Activated T-cell treated with anti-CD3 and anti-CD28 coated beads, Interleukin-2, amount 50 U/mL, for 1 hour (primary cell): ENCODE measurements at regions not wholly inside any gene's neighbourhood (a gene's known extent, or its start where the extent isn't known, plus 50 kb on each side); places are given as distances from the start of the nearest gene placed in this dataset.

ENCODE experiments used
- DNase-seq: peaks from one replicate; pipeline ENCODE4 v3.0.0-alpha.2; 2020

DNA sequence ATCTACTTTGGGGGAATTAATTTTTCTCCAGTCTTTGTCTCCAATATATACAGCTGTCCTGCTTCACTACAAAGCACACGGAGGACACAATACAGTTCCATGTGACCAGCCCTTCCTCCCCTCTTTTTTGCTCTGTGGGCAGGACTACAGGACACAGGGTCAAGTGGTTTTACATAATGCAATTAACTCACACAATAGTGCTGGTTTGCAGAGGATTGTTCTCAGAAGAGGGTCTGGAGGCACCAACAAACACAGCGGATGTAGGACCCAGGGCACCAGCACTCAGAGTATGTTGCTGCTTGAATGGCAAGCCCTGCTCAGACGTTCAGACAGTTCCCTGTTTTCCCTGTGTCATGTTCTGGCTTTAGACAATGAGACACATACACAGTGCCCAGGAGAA, 52.0 kb upstream of the NPTX2 start:
- no peak for DNase-seq

DNA sequence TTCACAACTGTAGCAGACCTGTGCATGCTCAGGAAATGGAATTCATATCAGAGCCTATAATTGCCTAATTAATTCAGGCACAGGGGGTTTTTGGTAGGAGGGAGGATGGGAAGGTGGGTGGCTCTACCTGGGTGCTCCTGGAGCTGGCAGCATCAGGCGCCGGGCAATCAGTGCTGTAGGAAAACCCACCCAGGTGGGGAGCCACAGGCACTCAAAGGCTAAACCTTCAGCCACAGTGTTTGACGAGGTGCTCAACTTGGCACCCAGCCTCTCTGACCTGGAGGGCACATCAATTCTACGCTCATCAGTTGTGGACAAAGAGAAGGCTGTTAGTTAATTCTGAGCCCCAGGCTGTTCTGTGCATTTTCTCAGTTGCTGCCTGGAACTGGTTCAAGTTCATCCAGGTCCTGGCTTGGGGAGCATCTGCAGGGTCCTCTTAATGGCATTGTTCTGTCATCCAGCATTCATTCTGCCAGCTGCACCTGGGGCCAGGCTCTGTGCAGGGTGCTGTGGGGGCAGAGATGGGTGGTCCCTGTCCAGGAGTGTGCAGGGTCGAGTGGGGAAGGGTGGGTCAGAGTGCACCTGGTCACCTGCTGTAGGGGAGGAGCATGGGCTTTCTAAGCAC, 54.1 kb upstream of the NPTX2 start:
- no peak for DNase-seq

DNA sequence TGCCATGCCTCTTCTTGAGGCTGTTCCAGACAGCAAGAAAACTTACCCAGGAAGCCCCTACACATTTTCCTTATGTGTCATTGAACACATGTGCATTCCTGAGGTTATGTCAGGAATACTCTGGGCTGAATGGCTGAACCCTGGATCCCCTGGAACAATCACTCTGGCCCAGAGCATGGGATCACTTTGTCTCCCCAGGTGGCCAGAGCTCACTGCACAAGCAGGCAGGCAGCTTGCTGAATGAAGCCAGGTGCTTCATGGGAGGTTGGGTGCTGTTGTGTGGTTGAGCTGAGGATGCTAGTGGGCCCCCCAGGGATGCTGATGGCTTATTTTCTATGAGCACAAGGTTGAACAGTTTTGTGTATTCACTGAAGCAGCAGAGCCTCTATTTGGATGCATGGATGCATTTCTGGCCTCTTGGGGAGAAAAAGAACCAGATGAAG, 54.7 kb upstream of the NPTX2 start:
- no peak for DNase-seq

DNA sequence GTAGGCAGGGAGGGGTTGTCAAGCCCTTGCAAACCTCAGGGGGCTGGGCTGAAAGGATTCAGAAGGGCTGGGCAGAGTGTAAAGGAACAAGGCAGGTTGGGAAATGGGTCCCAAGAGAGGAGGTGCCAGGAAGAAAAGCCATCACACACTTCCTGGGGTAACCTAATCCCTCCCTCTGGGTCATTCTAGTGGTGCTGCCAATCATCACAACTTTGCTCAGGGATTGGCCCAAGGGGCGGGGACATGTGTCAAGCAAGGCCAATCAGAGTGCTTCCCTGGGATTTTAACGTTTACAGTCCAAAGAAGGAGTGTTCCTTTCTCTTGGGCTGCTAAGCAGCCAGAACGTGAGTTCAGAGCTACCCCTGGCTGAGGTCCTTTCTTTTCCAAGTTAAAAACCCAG, 57.1 kb upstream of the NPTX2 start:
- no peak for DNase-seq

DNA sequence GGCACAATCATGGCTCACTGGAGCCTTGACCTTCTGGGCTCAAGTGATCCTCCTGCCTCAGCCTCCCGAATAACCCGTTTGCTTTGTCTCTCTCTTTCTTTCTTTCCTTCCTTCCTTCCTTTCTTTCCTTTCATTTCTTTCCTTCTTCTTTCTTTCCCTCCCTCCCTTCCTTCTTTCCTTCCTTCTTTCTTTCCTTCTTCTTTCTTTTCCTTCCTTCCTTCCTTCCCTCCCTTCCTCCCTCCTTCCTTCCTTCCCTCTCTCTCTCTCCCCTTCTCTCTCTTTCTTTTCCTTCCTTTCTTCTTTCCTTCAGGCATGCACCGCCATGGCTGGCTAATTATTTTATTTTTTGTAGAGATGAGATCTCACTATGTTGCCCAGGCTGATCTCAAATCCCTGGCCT, 57.9 kb upstream of the NPTX2 start:
- no peak for DNase-seq

DNA sequence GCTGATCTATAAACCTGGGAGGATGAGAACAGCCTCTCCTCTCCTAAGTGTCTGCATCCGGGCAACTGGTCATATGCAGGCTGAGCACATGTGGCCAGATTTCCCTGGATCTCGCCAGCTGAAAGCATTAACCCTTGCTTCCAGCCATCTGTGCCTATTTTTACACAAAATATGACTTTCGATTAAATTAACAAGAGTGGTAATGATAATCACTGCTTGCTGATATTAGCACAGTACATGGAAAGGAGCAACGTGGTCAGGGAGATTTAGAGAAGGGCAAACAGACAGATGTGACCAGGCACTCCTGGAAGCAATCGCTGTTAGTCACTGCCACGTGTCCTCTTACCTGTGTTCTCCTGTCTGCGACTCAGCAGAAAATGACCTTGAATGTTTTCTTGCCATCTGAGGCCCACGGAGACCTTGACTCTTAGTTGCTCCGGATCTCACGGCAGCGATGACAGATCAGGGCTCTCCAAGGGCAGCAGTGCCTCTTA, 59.5 kb upstream of the NPTX2 start:
- DNase-seq, result no peak

DNA sequence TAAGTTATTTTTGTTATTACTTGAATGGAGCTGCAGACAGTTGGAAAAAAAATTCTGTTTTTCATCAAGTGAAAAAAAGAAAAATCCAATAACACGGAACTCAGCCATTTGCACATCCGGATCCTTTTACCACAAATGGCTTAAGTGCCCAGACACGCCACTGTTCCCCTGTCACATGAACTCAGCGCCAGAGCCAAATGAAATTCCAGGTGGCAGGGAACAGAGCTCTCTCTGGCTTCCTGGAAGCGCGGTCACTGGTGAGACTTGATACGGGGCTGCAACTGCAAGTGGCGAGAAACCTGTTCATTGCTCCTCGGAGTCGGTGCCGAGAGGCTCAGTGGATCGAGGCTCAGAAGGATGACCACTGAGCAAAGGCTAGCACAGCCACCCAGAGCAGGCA, 60.8 kb upstream of the NPTX2 start:
- no peak for DNase-seq

DNA sequence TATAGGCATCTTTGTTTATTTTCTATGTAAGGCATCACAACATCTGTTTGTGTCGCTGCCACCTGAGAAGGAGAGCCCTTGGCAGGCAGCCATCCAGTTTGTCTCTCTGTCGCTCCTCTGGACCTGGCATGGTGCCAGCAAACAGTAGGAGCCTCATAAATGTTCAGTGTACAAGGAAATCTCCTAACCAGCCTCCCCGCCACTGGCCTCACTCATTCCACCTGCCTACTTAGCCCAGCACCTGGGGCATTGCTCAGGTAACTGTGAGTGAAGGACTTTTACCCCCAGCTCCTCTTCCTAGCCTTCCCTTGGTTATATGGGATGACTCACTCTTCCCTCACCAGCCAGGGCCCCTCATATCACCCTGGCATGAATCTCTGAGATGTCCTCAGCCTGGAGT, 61.7 kb upstream of the NPTX2 start:
- no peak for DNase-seq

DNA sequence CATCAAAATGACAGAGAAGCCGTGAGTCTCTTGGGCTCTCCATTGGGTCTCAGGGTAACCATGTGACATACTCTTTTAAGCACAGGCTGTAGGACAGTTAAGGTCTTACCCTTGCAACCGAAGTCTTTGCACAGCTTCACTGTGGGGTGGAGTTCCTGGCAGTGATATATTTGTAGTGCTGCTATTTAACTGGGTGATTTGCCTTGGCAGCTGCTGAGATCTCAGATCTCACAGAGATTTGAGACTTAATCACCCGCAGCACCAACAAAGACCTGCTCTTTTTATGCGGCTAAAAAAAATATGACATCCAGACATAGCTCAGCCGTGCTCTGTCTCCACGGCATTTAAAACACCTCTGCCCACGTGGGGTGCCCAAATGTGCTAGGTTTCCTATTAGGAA, 63.4 kb upstream of the NPTX2 start:
- DNase-seq, result no peak

DNA sequence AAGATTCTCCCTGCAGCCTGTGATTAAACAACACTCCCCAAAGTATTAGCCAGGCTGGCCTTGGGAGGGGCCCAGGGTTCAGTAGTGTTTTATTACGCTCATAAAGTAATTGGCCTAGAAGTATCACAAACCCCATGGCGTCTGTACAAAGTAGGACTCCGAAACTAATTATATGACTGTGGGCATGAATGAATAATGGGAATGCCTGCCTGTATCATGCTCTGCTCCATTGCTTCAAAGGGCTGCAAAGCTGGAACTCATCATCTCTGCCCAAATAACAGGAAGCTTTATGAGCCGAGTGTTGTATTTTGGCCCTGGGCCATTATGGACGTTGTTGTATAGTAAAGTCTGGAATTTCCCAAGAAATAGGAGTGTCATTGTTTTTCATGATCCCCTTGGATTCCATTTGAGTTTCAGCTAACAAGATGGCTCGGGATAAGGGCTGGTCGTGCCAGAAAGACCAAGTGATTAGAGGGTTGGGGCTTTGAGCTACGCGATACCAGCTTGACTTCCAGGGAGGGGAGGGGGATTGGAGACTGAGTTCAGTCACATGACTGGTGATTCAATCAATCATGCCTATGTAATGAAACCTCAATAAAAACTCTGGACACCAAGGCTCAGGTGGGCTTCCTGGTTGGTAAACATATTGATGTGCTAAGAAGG, 65.3 kb upstream of the NPTX2 start:
- DNase-seq, result no peak

DNA sequence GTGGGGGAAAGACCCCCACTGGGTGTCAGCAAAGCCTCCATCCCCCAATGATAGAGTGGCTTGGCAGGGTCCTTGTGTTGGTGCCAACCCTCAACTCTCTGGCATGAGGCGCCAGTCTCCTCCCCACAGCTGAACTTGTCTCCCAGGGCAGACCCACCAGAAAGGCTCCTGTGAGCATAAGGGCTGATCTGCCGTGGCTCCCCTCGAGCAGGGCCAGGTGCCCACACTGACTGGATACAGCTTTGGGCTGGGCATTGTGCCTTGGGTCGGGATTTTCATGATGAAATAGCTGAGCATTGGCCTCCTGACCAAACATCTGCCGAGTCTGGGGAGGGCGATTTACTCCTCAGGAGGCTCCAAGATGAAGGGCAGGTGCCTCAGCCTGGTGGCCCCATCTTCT, 68.1 kb upstream of the NPTX2 start:
- DNase-seq, result no peak

DNA sequence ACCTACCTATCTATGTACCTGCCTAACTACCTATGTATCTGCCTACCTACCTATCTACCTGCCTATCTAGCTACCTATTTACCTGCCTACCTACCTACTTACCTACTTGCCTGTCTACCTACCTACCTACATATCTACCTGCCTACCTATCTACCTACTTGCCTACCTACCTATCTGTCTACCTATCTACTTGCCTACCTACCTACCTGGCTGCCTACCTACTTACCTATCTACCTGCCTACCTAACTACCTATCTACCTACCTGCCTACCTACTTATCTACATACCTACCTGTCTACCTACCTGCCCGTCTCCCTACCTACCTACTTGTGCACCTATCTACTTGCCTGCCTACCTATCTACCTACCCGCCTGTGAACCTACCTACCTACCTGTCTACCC, 68.7 kb upstream of the NPTX2 start:
- no peak for DNase-seq

DNA sequence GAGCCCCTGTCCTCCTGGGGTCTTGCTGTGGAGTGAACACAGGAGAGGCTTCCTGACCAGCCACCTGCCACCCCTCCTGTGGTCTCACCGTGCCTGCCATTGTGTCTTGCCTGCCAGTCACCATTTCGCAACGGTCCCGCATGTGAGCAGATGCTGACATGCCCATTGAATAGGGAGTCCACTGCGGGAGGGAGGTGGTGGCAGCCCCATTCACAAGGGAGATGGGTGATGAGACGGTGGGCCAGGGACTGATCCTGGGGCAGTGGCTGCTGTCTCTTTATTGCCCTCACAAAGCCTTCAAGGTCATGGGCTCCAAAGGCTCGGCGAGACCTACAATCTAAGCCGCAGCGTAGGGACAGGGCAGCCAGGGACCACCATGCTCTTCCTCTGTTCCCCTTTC, 76.0 kb upstream of the NPTX2 start:
- DNase-seq, result no peak

DNA sequence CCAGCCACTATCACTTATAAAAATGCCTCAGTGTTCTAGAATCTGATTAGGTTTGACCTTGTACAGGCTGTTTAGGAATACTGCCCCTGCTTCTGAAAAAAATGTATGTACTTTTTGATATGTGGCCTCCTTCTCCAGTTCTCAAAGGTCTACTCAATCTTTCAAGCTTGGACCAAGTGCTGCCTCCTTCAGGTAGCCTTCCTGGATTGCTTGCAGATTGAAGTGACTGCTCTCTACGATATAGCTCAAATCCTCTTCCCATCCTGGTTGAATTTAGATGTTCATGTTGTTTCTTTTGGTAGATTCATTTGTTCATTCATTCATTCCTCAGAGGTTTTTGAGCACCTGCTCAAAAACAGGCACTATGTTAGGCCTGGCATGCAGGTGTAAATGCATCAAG, 77.2 kb upstream of the NPTX2 start:
- no peak for DNase-seq

DNA sequence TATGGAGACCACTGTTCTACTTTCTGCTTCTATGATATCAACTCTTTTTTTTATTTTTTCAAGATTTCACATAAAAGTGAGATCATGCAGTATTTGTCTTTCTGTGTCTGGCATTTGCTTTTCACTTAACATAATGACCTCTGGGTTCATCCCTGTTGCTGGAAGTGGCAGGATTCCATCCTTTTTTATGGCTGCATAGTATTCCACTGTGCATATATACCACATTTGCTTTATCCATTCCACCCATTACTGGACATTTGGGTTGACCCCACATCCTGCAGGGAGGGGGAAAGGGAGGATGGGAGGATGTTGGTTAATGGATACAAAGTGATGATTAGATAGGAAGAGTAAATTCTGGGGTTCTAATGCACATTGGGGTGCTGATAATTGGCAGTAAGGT, 80.3 kb upstream of the NPTX2 start:
- no peak for DNase-seq

DNA sequence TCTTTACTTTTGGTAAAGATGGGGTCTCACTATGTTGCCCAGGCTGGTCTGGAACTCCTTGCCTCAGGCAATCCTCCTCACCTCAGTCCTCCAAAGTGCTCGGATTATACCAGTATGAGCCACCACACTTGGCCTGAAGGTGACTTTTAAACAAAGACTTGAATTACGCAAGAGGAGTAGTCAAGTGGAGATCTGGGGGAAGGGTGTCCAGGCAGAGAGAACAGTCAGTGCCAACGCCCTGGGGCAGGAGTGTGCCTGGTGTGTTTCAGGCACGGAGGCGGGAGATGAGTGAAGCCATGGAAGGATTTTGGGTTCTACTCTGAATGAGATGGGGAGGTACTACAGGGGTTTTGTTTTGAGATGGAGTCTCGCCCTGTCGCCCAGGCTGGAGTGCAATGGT, 82.6 kb upstream of the NPTX2 start:
- DNase-seq, result no peak

DNA sequence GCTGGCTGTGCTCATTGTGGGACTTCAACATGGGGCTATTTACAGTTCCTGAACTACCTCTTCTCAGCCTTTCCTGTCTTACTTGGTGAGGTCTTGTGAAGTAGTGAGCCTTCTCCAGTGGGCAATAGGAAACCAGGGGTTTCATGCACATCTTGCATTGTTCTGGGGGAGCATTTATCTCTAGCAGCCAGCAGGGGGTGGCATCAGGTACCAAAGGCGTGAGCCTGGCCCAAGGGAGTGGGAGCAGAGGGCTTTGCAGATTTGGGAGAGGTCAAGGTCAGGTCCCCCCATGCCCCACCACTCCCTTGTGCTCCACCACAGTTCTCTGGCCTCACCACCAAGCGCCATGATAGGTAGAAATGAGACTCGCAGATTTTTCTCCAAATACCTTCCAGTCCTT, 85.4 kb upstream of the NPTX2 start:
- no peak for DNase-seq

DNA sequence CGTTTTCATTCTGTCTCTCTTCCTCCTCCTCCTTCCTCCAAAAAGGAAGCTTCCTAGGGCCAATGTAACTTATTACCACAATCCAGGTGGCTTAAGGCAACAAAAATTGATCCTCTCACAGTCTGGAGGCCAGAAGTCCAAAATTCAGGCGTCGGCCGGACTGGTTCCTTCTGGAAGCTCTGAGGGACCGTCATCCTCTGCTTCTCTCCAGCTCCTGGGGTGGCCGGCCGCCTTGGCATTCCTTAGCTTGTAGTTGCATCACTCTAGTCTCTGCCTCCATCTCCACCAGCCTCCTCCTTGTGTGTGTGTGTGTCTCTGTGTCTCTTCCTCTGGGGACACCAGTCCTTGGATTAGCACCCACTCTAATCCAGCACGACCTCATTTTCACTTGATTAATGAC, 89.0 kb upstream of the NPTX2 start:
- DNase-seq, result no peak

DNA sequence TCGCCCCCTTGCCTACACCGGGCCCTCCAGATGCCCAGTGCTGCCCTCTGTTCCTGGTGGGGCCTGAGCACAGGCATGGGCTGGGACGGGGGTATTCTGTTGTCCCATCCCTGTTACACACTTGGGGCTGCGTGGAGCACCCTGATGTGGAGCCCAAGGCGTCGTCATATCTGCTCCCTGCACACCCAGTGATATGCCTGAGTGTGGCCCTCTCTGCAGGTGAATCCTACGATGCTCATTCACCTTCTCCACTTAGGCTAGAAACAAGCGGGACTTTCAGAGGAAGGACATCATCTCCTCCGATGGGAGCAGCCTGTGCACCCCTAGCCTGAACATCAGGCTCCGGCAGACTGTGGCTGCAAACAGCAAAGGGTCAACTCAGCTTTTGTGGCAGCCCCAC, 91.0 kb upstream of the NPTX2 start:
- no peak for DNase-seq

DNA sequence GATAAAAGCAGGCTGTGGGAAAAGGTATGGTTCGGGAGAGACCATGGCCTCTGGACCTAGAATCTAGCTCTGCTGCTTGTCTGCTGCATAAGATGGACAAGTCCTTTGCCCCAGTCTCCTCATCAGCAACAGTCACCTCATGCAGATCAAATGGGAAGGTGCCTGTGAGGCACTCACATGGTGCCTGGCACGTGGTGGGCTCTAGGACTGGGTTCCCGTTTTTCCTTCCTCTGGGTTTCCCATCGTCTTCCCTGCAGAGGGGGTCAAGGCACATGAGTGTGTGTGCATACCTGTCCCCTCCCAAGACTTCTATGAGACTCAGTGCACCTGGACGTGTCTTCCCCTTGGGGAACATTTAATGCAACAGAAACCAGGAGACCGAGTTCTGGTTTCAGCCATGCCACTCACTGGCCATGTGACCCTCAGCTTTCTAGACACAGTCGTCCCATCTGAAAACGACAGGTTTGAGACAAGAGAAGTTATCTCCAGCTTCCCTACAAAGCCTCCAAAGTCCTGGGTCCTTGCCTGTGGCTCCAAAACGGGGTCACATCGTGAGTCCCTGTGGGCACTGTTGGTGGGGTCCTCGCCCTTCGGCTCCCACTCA, 95.9 kb upstream of the NPTX2 start:
- DNase-seq, result no peak

DNA sequence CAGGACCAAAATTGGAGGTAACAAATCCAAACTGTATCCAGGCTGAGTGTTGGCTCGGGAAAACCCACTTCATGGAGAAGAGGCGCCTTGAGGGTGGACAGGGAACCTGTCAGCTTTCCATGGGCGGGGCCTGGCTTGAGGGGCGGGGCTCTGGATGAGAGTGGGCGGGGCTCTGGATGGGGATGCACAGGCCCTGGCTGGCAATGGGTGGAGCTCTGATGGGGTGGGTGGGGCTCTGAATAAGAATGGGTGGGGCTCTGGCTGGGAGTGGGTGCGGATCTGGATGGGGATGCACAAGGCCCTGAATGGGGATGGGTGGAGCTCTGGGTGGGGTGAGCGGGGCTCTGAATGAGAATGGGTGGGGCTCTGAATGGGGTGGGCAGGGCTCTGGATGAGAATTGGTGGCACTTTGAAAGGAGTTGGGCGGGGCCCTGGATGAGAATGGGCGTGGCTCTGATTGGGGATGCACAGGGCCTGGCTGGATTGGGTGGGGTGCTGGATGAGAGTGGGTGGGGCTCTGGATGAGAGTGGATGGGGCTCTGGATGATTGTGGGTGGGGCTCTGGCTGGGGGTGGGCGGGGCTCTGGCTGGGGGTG, 96.6 kb upstream of the NPTX2 start:
- no peak for DNase-seq

DNA sequence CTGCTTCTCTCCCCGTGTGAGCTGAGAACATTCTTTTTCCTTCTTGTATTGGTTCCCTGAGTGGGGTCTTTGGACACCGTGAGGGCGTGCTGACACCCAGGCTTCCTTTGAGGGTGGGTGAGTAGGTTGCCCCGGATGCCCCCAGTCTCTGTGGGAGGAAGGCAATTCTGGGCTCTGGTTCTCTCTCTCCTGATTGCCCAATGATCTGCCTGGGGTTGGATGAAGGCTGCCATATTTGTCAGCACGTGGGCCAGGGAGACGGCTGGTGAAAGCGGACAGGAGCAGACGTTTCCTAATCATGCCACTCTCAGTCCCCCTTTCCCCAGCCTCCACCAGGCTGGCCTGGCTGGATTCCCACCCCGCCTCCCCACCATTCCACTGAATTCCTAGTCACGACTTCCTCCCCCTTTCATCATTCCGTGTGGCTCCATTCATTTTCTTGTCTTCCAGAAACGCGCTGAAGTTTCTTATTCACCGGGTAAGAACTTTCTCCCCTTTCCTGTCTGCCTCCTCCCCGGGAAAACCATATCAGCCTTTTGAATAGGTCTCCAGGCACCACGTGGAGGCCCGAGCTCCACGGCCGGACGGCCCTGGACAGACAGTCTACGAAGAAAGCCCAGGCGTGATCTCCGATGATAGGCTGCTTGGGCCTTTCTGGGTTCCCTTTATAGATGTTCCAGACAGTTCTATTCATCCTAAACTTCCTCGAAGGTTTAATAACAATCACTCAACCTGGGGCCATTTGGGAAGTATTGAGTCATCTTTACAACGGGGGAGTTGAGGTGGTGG, 98.7 kb upstream of the NPTX2 start:
- DNase-seq, result no peak

DNA sequence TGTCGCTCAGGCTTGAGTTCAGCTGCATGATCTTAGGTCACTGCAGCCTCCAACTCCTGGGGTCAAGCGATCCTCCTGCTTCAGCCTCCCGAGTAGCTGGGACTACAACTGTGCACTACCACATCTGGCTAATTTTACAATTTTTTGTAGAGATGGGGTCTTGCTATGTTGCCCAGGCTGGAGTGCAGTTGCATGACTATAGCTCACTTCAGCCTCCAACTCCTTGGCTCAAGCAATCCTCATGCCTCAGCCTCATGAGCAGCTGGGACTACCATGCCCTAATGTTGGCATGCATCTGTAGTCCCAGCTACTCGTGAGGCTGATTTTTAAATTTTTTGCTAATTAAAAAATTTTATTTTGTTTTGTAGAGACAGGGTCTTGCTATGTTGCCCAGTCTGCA, 101.9 kb upstream of the NPTX2 start:
- DNase-seq, result no peak
